SK-N-SH (cell line): ENCODE measurements at regions not wholly inside any gene's neighbourhood (a gene's known extent, or its start where the extent isn't known, plus 50 kb on each side); places are given as distances from the start of the nearest gene placed in this dataset.

Source experiments
- CHD2 ChIP-seq: fragments of 150-350 bp; IDR thresholded peaks from 2 replicates; pipeline ENCODE4 v1.6.1; 2018; ENCODE audit warnings: low read length; ENCODE audit not compliant: partially characterized antibody
- CTCF ChIP-seq: fragments of 200-600 bp; sonication (generic); IDR thresholded peaks from 2 replicates; pipeline ENCODE4 v1.6.1; 2017; ENCODE audit warnings: antibody characterized with exemption, mild to moderate bottlenecking, moderate library complexity
- GABPA ChIP-seq: IDR thresholded peaks from 2 replicates; pipeline ENCODE4 v1.4.0; 2012; ENCODE audit warnings: low read depth, mild to moderate bottlenecking
- NRF1 ChIP-seq: IDR thresholded peaks from 2 replicates; pipeline ENCODE4 v1.6.1; 2012; ENCODE audit warnings: low read depth, mild to moderate bottlenecking, low read length
- POLR2AphosphoS5 ChIP-seq: IDR thresholded peaks from 2 replicates; pipeline ENCODE4 v1.6.1; 2012; ENCODE audit warnings: low read depth, low read length
- RFX5 ChIP-seq: IDR thresholded peaks from 2 replicates; pipeline ENCODE4 v1.6.1; 2012; ENCODE audit warnings: mild to moderate bottlenecking, improper control_type of control experiment, low read length
- SMC3 ChIP-seq: IDR thresholded peaks from 2 replicates; pipeline ENCODE4 v1.6.1; 2012; ENCODE audit warnings: low read depth, low read length, improper control_type of control experiment
- TAF1 ChIP-seq: IDR thresholded peaks from 2 replicates; pipeline ENCODE4 v1.6.1; 2012; ENCODE audit warnings: low read depth, mild to moderate bottlenecking, low read length, moderate library complexity, borderline replicate concordance

- no peak for TF ChIP-seq RFX5
- no peak for TF ChIP-seq CHD2
- TF ChIP-seq POLR2AphosphoS5, result no peak
- no peak for TF ChIP-seq SMC3
- no peak for TF ChIP-seq GABPA
- no peak for TF ChIP-seq NRF1
- TF ChIP-seq TAF1, result no peak
- TF ChIP-seq CTCF, result no peak
Measured at GRCh38 chr7:21346297-21346696, 81.6 kb upstream of the SP4 start.
